ENCODE measurements at regions not wholly inside any gene's neighbourhood (a gene's known extent, or its start where the extent isn't known, plus 50 kb on each side); places are given as distances from the start of the nearest gene placed in this dataset.

GRCh38 chr5:88377705-88378656, 109.3 kb upstream of the TMEM161B start:
- no peaks in the 10 kb centered on the region for H3K36me3 ChIP-seq (ENCODE audit: insufficient read depth, low read length)
- H3K4me1 ChIP-seq (ENCODE audit: insufficient read depth, low read length), result no peaks in the 10 kb centered on the region
- H3K27me3 ChIP-seq (ENCODE audit: control insufficient read depth in 1 of 2, insufficient read depth in 2 of 2, low read length in 2 of 2), result no peaks in the 10 kb centered on the region
- no peak overlapping the region for H3K27ac ChIP-seq (ENCODE audit: low read depth, low read length)
- no peaks in the 10 kb centered on the region for H3K9me3 ChIP-seq (ENCODE audit: low read length)
- no peak overlapping the region for H3K4me3 ChIP-seq (ENCODE audit: low read depth in 1 of 2, low read length in 2 of 2)
- H3K9ac ChIP-seq (ENCODE audit: low read length), result no peak overlapping the region

- no peaks in the 10 kb centered on the region for H3K9me3 ChIP-seq (ENCODE audit: low read length)
- H3K4me1 ChIP-seq (ENCODE audit: insufficient read depth, low read length), result no peaks in the 10 kb centered on the region
- no peak overlapping the region for H3K4me3 ChIP-seq (ENCODE audit: low read depth in 1 of 2, low read length in 2 of 2)
- no peaks in the 10 kb centered on the region for H3K27me3 ChIP-seq (ENCODE audit: control insufficient read depth in 1 of 2, insufficient read depth in 2 of 2, low read length in 2 of 2)
- H3K27ac ChIP-seq (ENCODE audit: low read depth, low read length), result no peak overlapping the region
- no peaks in the 10 kb centered on the region for H3K36me3 ChIP-seq (ENCODE audit: insufficient read depth, low read length)
- H3K9ac ChIP-seq (ENCODE audit: low read length), result no peak overlapping the region
These were observed 108.6 kb upstream of the TMEM161B start for GRCh38 chr5:88377240-88377639.

GRCh38 chr5:88376728-88377127, 108.1 kb upstream of the TMEM161B start:
- Histone ChIP-seq H3K27ac (ENCODE audit: low read depth, low read length) (no peak overlapping the region), H3K36me3 (ENCODE audit: insufficient read depth, low read length) (no peaks in the 10 kb centered on the region), H3K9ac (ENCODE audit: low read length) (no peak overlapping the region), H3K27me3 (ENCODE audit: control insufficient read depth in 1 of 2, insufficient read depth in 2 of 2, low read length in 2 of 2) (no peaks in the 10 kb centered on the region), H3K4me1 (ENCODE audit: insufficient read depth, low read length) (no peaks in the 10 kb centered on the region), H3K9me3 (ENCODE audit: low read length) (no peaks in the 10 kb centered on the region), H3K4me3 (ENCODE audit: low read depth in 1 of 2, low read length in 2 of 2) (no peak overlapping the region)

GRCh38 chr5:88374391-88374790, 105.7 kb upstream of the TMEM161B start:
- no peaks in the 10 kb centered on the region for H3K9me3 ChIP-seq (ENCODE audit: low read length)
- H3K27me3 ChIP-seq (ENCODE audit: control insufficient read depth in 1 of 2, insufficient read depth in 2 of 2, low read length in 2 of 2), result no peaks in the 10 kb centered on the region
- H3K9ac ChIP-seq (ENCODE audit: low read length), result no peak overlapping the region
- no peak overlapping the region for H3K4me3 ChIP-seq (ENCODE audit: low read depth in 1 of 2, low read length in 2 of 2)
- no peaks in the 10 kb centered on the region for H3K4me1 ChIP-seq (ENCODE audit: insufficient read depth, low read length)
- no peak overlapping the region for H3K27ac ChIP-seq (ENCODE audit: low read depth, low read length)
- H3K36me3 ChIP-seq (ENCODE audit: insufficient read depth, low read length), result no peaks in the 10 kb centered on the region

- Histone ChIP-seq H3K27ac (ENCODE audit: low read depth, low read length) (no peak overlapping the region), H3K4me3 (ENCODE audit: low read depth in 1 of 2, low read length in 2 of 2) (no peak overlapping the region), H3K27me3 (ENCODE audit: control insufficient read depth in 1 of 2, insufficient read depth in 2 of 2, low read length in 2 of 2) (no peaks in the 10 kb centered on the region), H3K9ac (ENCODE audit: low read length) (no peak overlapping the region), H3K36me3 (ENCODE audit: insufficient read depth, low read length) (no peaks in the 10 kb centered on the region), H3K4me1 (ENCODE audit: insufficient read depth, low read length) (no peaks in the 10 kb centered on the region), H3K9me3 (ENCODE audit: low read length) (no peaks in the 10 kb centered on the region)
These were observed 102.2 kb upstream of the TMEM161B start for GRCh38 chr5:88370824-88371223.

- Histone ChIP-seq H3K9me3 (ENCODE audit: low read length) (no peaks in the 10 kb centered on the region), H3K4me1 (ENCODE audit: insufficient read depth, low read length) (no peaks in the 10 kb centered on the region), H3K9ac (ENCODE audit: low read length) (no peak overlapping the region), H3K4me3 (ENCODE audit: low read depth in 1 of 2, low read length in 2 of 2) (no peak overlapping the region), H3K27ac (ENCODE audit: low read depth, low read length) (no peak overlapping the region), H3K36me3 (ENCODE audit: insufficient read depth, low read length) (no peaks in the 10 kb centered on the region), H3K27me3 (ENCODE audit: control insufficient read depth in 1 of 2, insufficient read depth in 2 of 2, low read length in 2 of 2) (no peaks in the 10 kb centered on the region)
These were observed 99.6 kb upstream of the TMEM161B start for GRCh38 chr5:88368201-88368600.

- no peak overlapping the region for H3K4me3 ChIP-seq (ENCODE audit: low read depth in 1 of 2, low read length in 2 of 2)
- no peaks in the 10 kb centered on the region for H3K4me1 ChIP-seq (ENCODE audit: insufficient read depth, low read length)
- H3K36me3 ChIP-seq (ENCODE audit: insufficient read depth, low read length), result no peaks in the 10 kb centered on the region
- no peak overlapping the region for H3K9ac ChIP-seq (ENCODE audit: low read length)
- H3K9me3 ChIP-seq (ENCODE audit: low read length), result no peaks in the 10 kb centered on the region
- H3K27ac ChIP-seq (ENCODE audit: low read depth, low read length), result no peak overlapping the region
- H3K27me3 ChIP-seq (ENCODE audit: control insufficient read depth in 1 of 2, insufficient read depth in 2 of 2, low read length in 2 of 2), result no peaks in the 10 kb centered on the region
These were observed 96.3 kb upstream of the TMEM161B start for GRCh38 chr5:88364991-88365390.

- no peaks in the 10 kb centered on the region for H3K9me3 ChIP-seq (ENCODE audit: low read length)
- no peak overlapping the region for H3K4me3 ChIP-seq (ENCODE audit: low read depth in 1 of 2, low read length in 2 of 2)
- no peak overlapping the region for H3K9ac ChIP-seq (ENCODE audit: low read length)
- H3K4me1 ChIP-seq (ENCODE audit: insufficient read depth, low read length), result no peaks in the 10 kb centered on the region
- no peak overlapping the region for H3K27ac ChIP-seq (ENCODE audit: low read depth, low read length)
- H3K36me3 ChIP-seq (ENCODE audit: insufficient read depth, low read length), result no peaks in the 10 kb centered on the region
- H3K27me3 ChIP-seq (ENCODE audit: control insufficient read depth in 1 of 2, insufficient read depth in 2 of 2, low read length in 2 of 2), result no peaks in the 10 kb centered on the region
These were observed 86.9 kb upstream of the TMEM161B start for GRCh38 chr5:88355490-88356050.

GRCh38 chr5:88325868-88326267, 57.2 kb upstream of the TMEM161B start:
- no peak overlapping the region for H3K9ac ChIP-seq (ENCODE audit: low read length)
- no peak overlapping the region for H3K27ac ChIP-seq (ENCODE audit: low read depth, low read length)
- H3K9me3 ChIP-seq (ENCODE audit: low read length), result no peaks in the 10 kb centered on the region
- no peaks in the 10 kb centered on the region for H3K4me1 ChIP-seq (ENCODE audit: insufficient read depth, low read length)
- H3K36me3 ChIP-seq (ENCODE audit: insufficient read depth, low read length), result no peaks in the 10 kb centered on the region
- no peaks in the 10 kb centered on the region for H3K27me3 ChIP-seq (ENCODE audit: control insufficient read depth in 1 of 2, insufficient read depth in 2 of 2, low read length in 2 of 2)
- H3K4me3 ChIP-seq (ENCODE audit: low read depth in 1 of 2, low read length in 2 of 2), result no peak overlapping the region

GRCh38 chr5:88322785-88323184, 54.1 kb upstream of the TMEM161B start:
- no peaks in the 10 kb centered on the region for H3K27me3 ChIP-seq (ENCODE audit: control insufficient read depth in 1 of 2, insufficient read depth in 2 of 2, low read length in 2 of 2)
- H3K4me1 ChIP-seq (ENCODE audit: insufficient read depth, low read length), result no peaks in the 10 kb centered on the region
- H3K27ac ChIP-seq (ENCODE audit: low read depth, low read length), result no peak overlapping the region
- H3K9ac ChIP-seq (ENCODE audit: low read length), result no peak overlapping the region
- no peaks in the 10 kb centered on the region for H3K9me3 ChIP-seq (ENCODE audit: low read length)
- H3K4me3 ChIP-seq (ENCODE audit: low read depth in 1 of 2, low read length in 2 of 2), result no peak overlapping the region
- no peaks in the 10 kb centered on the region for H3K36me3 ChIP-seq (ENCODE audit: insufficient read depth, low read length)
